Right lobe of liver (tissue), 4 donors: ENCODE measurements at regions not wholly inside any gene's neighbourhood (a gene's known extent, or its start where the extent isn't known, plus 50 kb on each side); places are given as distances from the start of the nearest gene placed in this dataset.

Experiments
- CTCF ChIP-seq, 4 donors: fragments of 200-600 bp in 3 of 4; fragments of 450-650 bp in 1 of 4; IDR thresholded peaks; one replicate each; pipeline versions ENCODE4 v1.5.1 to v1.8.0; 2016 to 2022; ENCODE audit warnings: antibody characterized with exemption in 4 of 4, mild to moderate bottlenecking in 2 of 4
- POLR2A ChIP-seq: fragments of 450-650 bp; IDR thresholded peaks from one replicate; pipeline ENCODE4 v1.6.1; 2017; ENCODE audit warnings: antibody characterized with exemption, mild to moderate bottlenecking
- donor health status: DM: no; HTN: no; CAD: no.
- donor health status: DM: no; HTN: no; CAD: no.
- donor health status: DM: no; HTN: yes; CAD: no.

GRCh38 chr9:87434366-87434765 is 63.3 kb upstream of the DAPK1 start:
- TF ChIP-seq CTCF (IDR thresholded peaks at IDR 0.05) (no peak), POLR2A (no peak)
